ENCODE measurements at regions not wholly inside any gene's neighbourhood (a gene's known extent, or its start where the extent isn't known, plus 50 kb on each side); places are given as distances from the start of the nearest gene placed in this dataset.

GRCh38 chr3:13149330-13150108, 76.3 kb upstream of the IQSEC1 start:
- Mint-ChIP-seq H3K27ac (peak overlapping the region; percentile 83), H3K4me3 (peak overlapping the region; percentile 56), H3K9me3 (peaks cover 9% of the 10 kb centered on the region), H3K27me3 (no peaks in the 10 kb centered on the region), H3K4me1 (peaks cover 7% of the 10 kb centered on the region), H3K36me3 (ENCODE audit: low read depth) (peaks cover 2% of the 10 kb centered on the region)
- intact Hi-C loops (cut with micrococcal nuclease): no loop called here
- DNase-seq: peak; percentile 61

- no peak overlapping the region for H3K4me3 Mint-ChIP-seq
- H3K4me1 Mint-ChIP-seq: peaks cover 7% of the 10 kb centered on the region
- H3K9me3 Mint-ChIP-seq: peaks cover 8% of the 10 kb centered on the region
- intact Hi-C loops (cut with micrococcal nuclease): no loop called here
- DNase-seq: no peak
- H3K27me3 Mint-ChIP-seq: no peaks in the 10 kb centered on the region
- H3K27ac Mint-ChIP-seq: no peak overlapping the region
- H3K36me3 Mint-ChIP-seq (ENCODE audit: low read depth): peaks cover 2% of the 10 kb centered on the region
Observed at GRCh38 chr3:13148561-13149329, 75.5 kb upstream of the IQSEC1 start.

- Mint-ChIP-seq H3K9me3 (peaks cover 8% of the 10 kb centered on the region), H3K4me3 (no peak overlapping the region), H3K36me3 (ENCODE audit: low read depth) (peaks cover 2% of the 10 kb centered on the region), H3K27ac (no peak overlapping the region), H3K27me3 (no peaks in the 10 kb centered on the region), H3K4me1 (peaks cover 7% of the 10 kb centered on the region)
- intact Hi-C loops (cut with micrococcal nuclease): no loop called here
- DNase-seq: no peak
Observed at GRCh38 chr3:13148126-13148525, 74.9 kb upstream of the IQSEC1 start.

GRCh38 chr3:13147344-13147743, 74.1 kb upstream of the IQSEC1 start:
- Mint-ChIP-seq H3K27me3 (no peaks in the 10 kb centered on the region), H3K36me3 (ENCODE audit: low read depth) (peaks cover 2% of the 10 kb centered on the region)

GRCh38 chr3:13146643-13147143, 73.5 kb upstream of the IQSEC1 start:
- no peak overlapping the region for H3K27ac Mint-ChIP-seq
- peaks cover 11% of the 10 kb centered on the region for H3K9me3 Mint-ChIP-seq
- intact Hi-C loops (cut with micrococcal nuclease): no loop called here
- no peak overlapping the region for H3K4me3 Mint-ChIP-seq
- H3K36me3 Mint-ChIP-seq (ENCODE audit: low read depth): peaks cover 2% of the 10 kb centered on the region
- no peak for DNase-seq
- peaks cover 7% of the 10 kb centered on the region for H3K4me1 Mint-ChIP-seq
- H3K27me3 Mint-ChIP-seq: no peaks in the 10 kb centered on the region

More at GRCh38 chr3:13147344-13147743, 74.1 kb upstream of the IQSEC1 start:
- H3K9me3 Mint-ChIP-seq: peaks cover 10% of the 10 kb centered on the region
- DNase-seq: no peak
- peaks cover 7% of the 10 kb centered on the region for H3K4me1 Mint-ChIP-seq
- intact Hi-C loops (cut with micrococcal nuclease): no loop called here
- no peak overlapping the region for H3K4me3 Mint-ChIP-seq
- H3K27ac Mint-ChIP-seq: no peak overlapping the region

GRCh38 chr3:13145826-13146642, 72.8 kb upstream of the IQSEC1 start:
- intact Hi-C loops (cut with micrococcal nuclease): no loop called here
- peaks cover 11% of the 10 kb centered on the region for H3K9me3 Mint-ChIP-seq
- peaks cover 7% of the 10 kb centered on the region for H3K4me1 Mint-ChIP-seq
- no peak overlapping the region for H3K4me3 Mint-ChIP-seq
- no peak overlapping the region for H3K27ac Mint-ChIP-seq
- no peak for DNase-seq
- H3K27me3 Mint-ChIP-seq: no peaks in the 10 kb centered on the region
- peaks cover 2% of the 10 kb centered on the region for H3K36me3 Mint-ChIP-seq (ENCODE audit: low read depth)

- intact Hi-C loops (cut with micrococcal nuclease): no loop called here
- Mint-ChIP-seq H3K36me3 (ENCODE audit: low read depth) (peaks cover 2% of the 10 kb centered on the region), H3K27ac (no peak overlapping the region), H3K4me3 (no peak overlapping the region), H3K9me3 (peaks cover 11% of the 10 kb centered on the region), H3K4me1 (peaks cover 6% of the 10 kb centered on the region), H3K27me3 (no peaks in the 10 kb centered on the region)
- DNase-seq: no peak
Observed at GRCh38 chr3:13145131-13145825, 72.0 kb upstream of the IQSEC1 start.

- no peak overlapping the region for H3K27ac Mint-ChIP-seq
- H3K4me1 Mint-ChIP-seq: no peaks in the 10 kb centered on the region
- peaks cover 8% of the 10 kb centered on the region for H3K9me3 Mint-ChIP-seq
- H3K36me3 Mint-ChIP-seq (ENCODE audit: low read depth): no peaks in the 10 kb centered on the region
- DNase-seq: no peak
- intact Hi-C loops (cut with micrococcal nuclease): no loop called here
- no peaks in the 10 kb centered on the region for H3K27me3 Mint-ChIP-seq
- H3K4me3 Mint-ChIP-seq: no peak overlapping the region
Observed at GRCh38 chr3:13144163-13145023, 71.2 kb upstream of the IQSEC1 start.

- Mint-ChIP-seq H3K27ac (no peak overlapping the region), H3K27me3 (no peaks in the 10 kb centered on the region), H3K36me3 (ENCODE audit: low read depth) (no peaks in the 10 kb centered on the region), H3K9me3 (peaks cover 8% of the 10 kb centered on the region), H3K4me1 (no peaks in the 10 kb centered on the region), H3K4me3 (no peak overlapping the region)
- no peak for DNase-seq
- intact Hi-C loops (cut with micrococcal nuclease): no loop called here
Observed at GRCh38 chr3:13143381-13144004, 70.3 kb upstream of the IQSEC1 start.

- no peaks in the 10 kb centered on the region for H3K4me1 Mint-ChIP-seq
- H3K9me3 Mint-ChIP-seq: peaks cover 4% of the 10 kb centered on the region
- intact Hi-C loops (cut with micrococcal nuclease): no loop called here
- no peak overlapping the region for H3K4me3 Mint-ChIP-seq
- DNase-seq: no peak
- no peaks in the 10 kb centered on the region for H3K36me3 Mint-ChIP-seq (ENCODE audit: low read depth)
- no peak overlapping the region for H3K27ac Mint-ChIP-seq
- H3K27me3 Mint-ChIP-seq: no peaks in the 10 kb centered on the region
Observed at GRCh38 chr3:13142552-13143380, 69.5 kb upstream of the IQSEC1 start.

GRCh38 chr3:13141991-13142412, 68.8 kb upstream of the IQSEC1 start:
- Mint-ChIP-seq H3K4me3 (no peak overlapping the region), H3K27ac (no peak overlapping the region), H3K27me3 (no peaks in the 10 kb centered on the region), H3K36me3 (ENCODE audit: low read depth) (no peaks in the 10 kb centered on the region), H3K4me1 (no peaks in the 10 kb centered on the region), H3K9me3 (peaks cover 3% of the 10 kb centered on the region)
- intact Hi-C loops (cut with micrococcal nuclease): no loop called here
- DNase-seq: peak; percentile 79

- H3K9me3 Mint-ChIP-seq: peaks cover 3% of the 10 kb centered on the region
- intact Hi-C loops (cut with micrococcal nuclease): no loop called here
- DNase-seq: no peak
Observed at GRCh38 chr3:13141183-13141582, 68.0 kb upstream of the IQSEC1 start.

More at GRCh38 chr3:13141183-13141582, 68.0 kb upstream of the IQSEC1 start:
- no peaks in the 10 kb centered on the region for H3K27me3 Mint-ChIP-seq
- H3K27ac Mint-ChIP-seq: no peak overlapping the region
- no peak overlapping the region for H3K4me3 Mint-ChIP-seq
- no peaks in the 10 kb centered on the region for H3K36me3 Mint-ChIP-seq (ENCODE audit: low read depth)
- H3K4me1 Mint-ChIP-seq: no peaks in the 10 kb centered on the region
